Fibroblast of mammary gland (primary cell): ENCODE measurements at regions not wholly inside any gene's neighbourhood (a gene's known extent, or its start where the extent isn't known, plus 50 kb on each side); places are given as distances from the start of the nearest gene placed in this dataset.

Source experiments
- DNase-seq: peaks from one replicate; pipeline ENCODE4 v3.0.0-alpha.2; 2010; ENCODE audit warnings: low read depth
- H3K4me3 ChIP-seq: 2 replicates; pipeline ENCODE4 v1.5.1; 2011; ENCODE audit warnings: low read depth, mild to moderate bottlenecking, low read length, moderate library complexity; ENCODE audit not compliant: control insufficient read depth
- TF ChIP-seq, protein P1 (sequence below): conservative IDR thresholded peaks from 2 replicates; pipeline ENCODE4 v1.5.1; 2011; ENCODE audit warnings: low read depth, low read length, inconsistent platforms; ENCODE audit not compliant: control insufficient read depth, insufficient read depth

DNA sequence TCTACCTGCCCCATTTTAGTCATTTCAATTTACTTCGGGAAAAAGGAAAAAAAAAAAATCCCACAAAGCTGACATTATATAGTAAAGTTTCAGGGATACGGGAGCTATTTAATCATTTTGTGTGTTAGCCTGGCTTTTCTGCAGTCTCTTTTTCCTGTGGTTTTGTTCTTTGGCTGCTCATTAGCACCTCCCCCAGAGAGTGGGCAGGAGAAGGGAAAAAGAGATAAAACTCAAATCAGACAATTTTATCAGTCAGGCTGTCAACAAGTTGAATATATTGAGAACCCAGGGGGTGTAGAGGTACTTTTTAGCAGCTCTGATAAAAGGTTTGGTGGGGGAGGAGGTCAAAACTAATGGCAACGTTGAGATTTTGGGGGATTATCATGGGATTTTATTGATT lies 559.0 kb upstream of the PSMD7 start:
- H3K4me3 ChIP-seq = no peak overlapping the region
- DNase-seq = no peak
- TF ChIP-seq, protein P1, sequence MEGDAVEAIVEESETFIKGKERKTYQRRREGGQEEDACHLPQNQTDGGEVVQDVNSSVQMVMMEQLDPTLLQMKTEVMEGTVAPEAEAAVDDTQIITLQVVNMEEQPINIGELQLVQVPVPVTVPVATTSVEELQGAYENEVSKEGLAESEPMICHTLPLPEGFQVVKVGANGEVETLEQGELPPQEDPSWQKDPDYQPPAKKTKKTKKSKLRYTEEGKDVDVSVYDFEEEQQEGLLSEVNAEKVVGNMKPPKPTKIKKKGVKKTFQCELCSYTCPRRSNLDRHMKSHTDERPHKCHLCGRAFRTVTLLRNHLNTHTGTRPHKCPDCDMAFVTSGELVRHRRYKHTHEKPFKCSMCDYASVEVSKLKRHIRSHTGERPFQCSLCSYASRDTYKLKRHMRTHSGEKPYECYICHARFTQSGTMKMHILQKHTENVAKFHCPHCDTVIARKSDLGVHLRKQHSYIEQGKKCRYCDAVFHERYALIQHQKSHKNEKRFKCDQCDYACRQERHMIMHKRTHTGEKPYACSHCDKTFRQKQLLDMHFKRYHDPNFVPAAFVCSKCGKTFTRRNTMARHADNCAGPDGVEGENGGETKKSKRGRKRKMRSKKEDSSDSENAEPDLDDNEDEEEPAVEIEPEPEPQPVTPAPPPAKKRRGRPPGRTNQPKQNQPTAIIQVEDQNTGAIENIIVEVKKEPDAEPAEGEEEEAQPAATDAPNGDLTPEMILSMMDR = no peak

DNA sequence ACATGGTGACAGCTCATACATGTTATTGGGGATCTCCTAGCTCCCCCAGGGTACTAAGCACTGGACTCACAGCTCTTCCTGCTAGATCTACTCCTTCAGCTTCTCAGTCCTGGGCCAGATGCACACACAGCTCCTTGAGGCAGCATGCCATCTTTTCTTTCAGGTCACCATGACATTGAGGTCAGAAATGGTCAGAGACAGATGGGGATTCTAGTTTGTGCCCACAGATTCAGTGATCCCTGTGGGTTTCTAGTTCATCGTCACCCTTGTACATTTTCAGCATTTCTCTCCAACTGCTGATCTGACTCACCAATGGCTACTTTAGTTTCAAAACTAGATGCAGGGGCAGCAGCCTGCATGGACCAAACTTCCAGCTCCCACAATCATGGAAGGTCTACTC lies 560.7 kb upstream of the PSMD7 start:
- H3K4me3 ChIP-seq = no peak overlapping the region
- TF ChIP-seq, protein P1 = no peak
- no peak for DNase-seq

DNA sequence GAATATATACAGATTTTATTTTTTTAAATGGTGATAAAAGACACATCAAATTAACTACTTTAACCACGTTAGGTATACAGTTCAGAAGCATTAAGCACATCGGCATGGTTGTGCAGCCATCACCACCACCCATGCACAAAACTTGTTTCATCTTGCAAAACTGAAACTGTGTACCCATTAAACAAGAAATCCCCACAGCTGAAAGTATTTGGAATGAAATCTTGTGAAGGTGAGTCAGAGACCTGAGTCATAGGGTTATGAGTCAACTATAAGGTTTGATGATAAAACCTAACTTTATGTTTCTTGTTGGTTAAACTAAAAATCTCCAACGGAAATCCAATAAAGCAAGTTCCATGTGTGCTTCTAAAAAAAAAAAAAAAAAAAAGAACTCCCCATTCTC lies 561.6 kb upstream of the PSMD7 start:
- TF ChIP-seq, protein P1 = no peak
- H3K4me3 ChIP-seq = no peak overlapping the region
- DNase-seq = peak; percentile 67

GRCh38 chr16:73732681-73733080 lies 563.9 kb upstream of the PSMD7 start:
- no peak overlapping the region for H3K4me3 ChIP-seq
- no peak for DNase-seq
- TF ChIP-seq, protein P1 = no peak

DNA sequence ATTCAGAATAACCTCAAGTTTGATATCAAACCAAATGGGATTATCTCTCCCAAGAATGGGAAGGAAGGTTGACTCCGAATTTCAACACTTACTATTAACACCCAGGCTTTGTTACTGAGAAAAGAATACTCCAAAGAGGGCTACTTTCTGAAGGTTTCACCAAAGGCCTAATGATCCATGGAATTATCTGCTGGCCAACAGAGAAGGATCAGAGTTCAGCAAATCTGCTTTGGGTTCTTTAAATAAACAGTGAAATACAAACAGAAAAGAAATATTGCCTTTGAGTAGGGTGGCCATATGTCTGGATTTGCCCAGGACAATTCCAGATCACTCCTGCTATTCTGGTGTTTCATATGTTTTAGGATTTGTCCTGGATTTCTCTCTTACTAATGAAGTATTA lies 564.5 kb upstream of the PSMD7 start:
- TF ChIP-seq, protein P1 = no peak
- no peak overlapping the region for H3K4me3 ChIP-seq
- DNase-seq = no peak

DNA sequence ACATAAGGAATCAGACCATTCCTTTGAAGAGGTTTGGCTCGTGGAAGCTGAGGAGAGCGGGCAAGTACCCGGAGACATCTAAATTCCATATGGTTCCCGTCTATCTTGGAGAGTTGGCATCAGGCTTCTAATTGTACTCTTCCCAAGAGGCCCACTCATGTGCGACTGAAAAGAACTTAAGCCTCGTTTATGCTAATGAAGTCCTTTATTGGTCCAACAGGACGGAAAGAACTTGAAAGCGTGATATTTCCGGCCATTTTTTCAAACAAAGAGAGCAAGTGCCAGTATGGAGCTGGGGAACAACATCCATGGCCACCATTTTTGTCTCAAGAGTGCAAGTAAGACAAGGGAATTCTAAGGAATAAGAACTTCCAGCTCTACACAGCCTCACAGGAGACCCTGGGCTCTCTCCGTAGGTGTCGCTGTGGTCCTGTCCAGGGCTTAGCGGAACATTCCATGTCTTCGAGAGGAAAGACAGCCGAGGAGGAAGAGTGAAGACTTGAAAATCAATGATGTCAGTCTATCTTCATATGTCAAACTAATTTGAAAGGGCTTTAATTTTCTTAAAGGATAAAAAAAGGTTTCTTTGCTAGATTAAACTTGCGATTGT lies 566.0 kb upstream of the PSMD7 start:
- TF ChIP-seq, protein P1 = no peak
- DNase-seq = no peak
- no peak overlapping the region for H3K4me3 ChIP-seq

- DNase-seq = no peak
- H3K4me3 ChIP-seq = no peak overlapping the region
- TF ChIP-seq, protein P1 = no peak
Observed at GRCh38 chr16:73725156-73725555, 571.5 kb upstream of the PSMD7 start.
